Smooth muscle cell (in vitro differentiated cells): ENCODE measurements at regions not wholly inside any gene's neighbourhood (a gene's known extent, or its start where the extent isn't known, plus 50 kb on each side); places are given as distances from the start of the nearest gene placed in this dataset.

Source experiments
- DNase-seq: peaks from one replicate; lab custom pipeline; 2025; ENCODE audit not compliant: unreplicated experiment; lab: John Stamatoyannopoulos, UW
- H2AFZ ChIP-seq: fragments of 200-600 bp; sonication (generic); 2 replicates; pipeline ENCODE4 v1.6.0; 2016; ENCODE audit warnings: antibody characterized with exemption, low read depth, mild to moderate bottlenecking
- H3F3A ChIP-seq: fragments of 200-600 bp; sonication (generic); 2 replicates; pipeline ENCODE4 v1.6.0; 2017; ENCODE audit warnings: antibody characterized with exemption, low read depth
- H3K27ac ChIP-seq: fragments of 200-600 bp; sonication (generic); 2 replicates; pipeline ENCODE4 v1.5.1; 2016; ENCODE audit warnings: low read depth, mild to moderate bottlenecking
- H3K27me3 ChIP-seq: fragments of 200-600 bp; sonication (generic); 2 replicates; pipeline ENCODE4 v1.6.1; 2016; ENCODE audit warnings: low read depth, mild to moderate bottlenecking
- H3K36me3 ChIP-seq: fragments of 200-600 bp; sonication (generic); 2 replicates; pipeline ENCODE4 v1.5.1; 2016; ENCODE audit warnings: low read depth
- H3K4me1 ChIP-seq: fragments of 200-600 bp; sonication (generic); 2 replicates; pipeline ENCODE4 v1.5.1; 2016; ENCODE audit warnings: low read depth
- H3K4me2 ChIP-seq: fragments of 200-600 bp; sonication (generic); 2 replicates; pipeline ENCODE4 v1.6.0; 2016; ENCODE audit warnings: mild to moderate bottlenecking
- H3K4me3 ChIP-seq: fragments of 200-600 bp; sonication (generic); 2 replicates; pipeline ENCODE4 v1.5.1; 2016; ENCODE audit warnings: mild to moderate bottlenecking
- H3K79me2 ChIP-seq: fragments of 200-600 bp; sonication (generic); 2 replicates; pipeline ENCODE4 v1.6.0; 2016; ENCODE audit warnings: low read depth, mild to moderate bottlenecking
- H3K9ac ChIP-seq: fragments of 200-600 bp; sonication (generic); 2 replicates; pipeline ENCODE4 v1.6.0; 2016; ENCODE audit warnings: low read depth
- H3K9me3 ChIP-seq: fragments of 200-600 bp; sonication (generic); replicated peaks from 2 replicates; pipeline ENCODE4 v1.5.1; 2016; ENCODE audit warnings: low read depth
- H4K20me1 ChIP-seq: fragments of 200-600 bp; sonication (generic); 2 replicates; pipeline ENCODE4 v1.6.0; 2016; ENCODE audit warnings: low read depth
- CTCF ChIP-seq: fragments of 200-600 bp; sonication (generic); IDR thresholded peaks from 2 replicates; pipeline ENCODE4 v1.5.1; 2017; ENCODE audit warnings: borderline replicate concordance, mild to moderate bottlenecking, antibody characterized with exemption; ENCODE audit not compliant: insufficient read depth, poor library complexity, severe bottlenecking
- WGBS: methylation state at CpG from one replicate; pipeline ENCODE4 v1.1.7; 2016; ENCODE audit warnings: low lambda C conversion rate; 5-methylcytosine and 5-hydroxymethylcytosine counted together

DNA sequence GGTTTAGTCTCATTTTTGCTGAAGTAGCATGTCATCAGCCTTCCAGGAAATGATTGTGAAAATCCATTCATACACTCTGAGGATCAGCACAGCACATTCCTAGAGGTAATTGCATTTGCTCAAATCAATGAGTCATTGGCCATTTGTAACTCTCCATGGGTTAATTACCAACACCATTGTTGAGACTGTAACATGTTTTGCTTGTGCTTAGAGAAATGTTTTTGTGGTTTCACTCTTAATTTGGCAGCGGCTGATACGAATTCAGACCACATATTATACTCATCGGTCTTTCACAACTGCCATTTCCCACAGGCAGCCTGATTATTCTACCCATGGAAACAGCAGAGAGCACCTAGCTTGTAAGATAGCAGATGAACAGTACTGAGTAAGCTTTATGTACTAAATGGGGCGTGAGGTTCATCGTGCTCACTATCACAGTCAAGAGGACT lies 110.3 kb downstream of the NHLRC3 start:
- DNase-seq: no peak
- H3K4me2 ChIP-seq: peak overlapping the region; percentile 21
- no peaks in the 10 kb centered on the region for H3K36me3 ChIP-seq
- TF ChIP-seq CTCF: no peak
- H3K4me3 ChIP-seq: no peak overlapping the region
- H3F3A ChIP-seq: no peaks in the 10 kb centered on the region
- H2AFZ ChIP-seq: no peak overlapping the region
- 47% methylated on average over 5 of the region's 5 CpGs for WGBS
- peaks cover 20% of the 10 kb centered on the region for H3K27me3 ChIP-seq
- no peaks in the 10 kb centered on the region for H3K79me2 ChIP-seq
- no peaks in the 10 kb centered on the region for H4K20me1 ChIP-seq
- H3K9ac ChIP-seq: no peak overlapping the region
- H3K9me3 ChIP-seq: no peaks in the 10 kb centered on the region
- H3K4me1 ChIP-seq: no peaks in the 10 kb centered on the region
- H3K27ac ChIP-seq: no peak overlapping the region

- no peak overlapping the region for H3K9ac ChIP-seq
- H2AFZ ChIP-seq: no peak overlapping the region
- H3K4me1 ChIP-seq: no peaks in the 10 kb centered on the region
- no peak for DNase-seq
- no peak overlapping the region for H3K4me3 ChIP-seq
- H3K27ac ChIP-seq: no peak overlapping the region
- H3K79me2 ChIP-seq: no peaks in the 10 kb centered on the region
- H3K27me3 ChIP-seq: peaks cover 7% of the 10 kb centered on the region
- H3F3A ChIP-seq: no peaks in the 10 kb centered on the region
- no peaks in the 10 kb centered on the region for H3K36me3 ChIP-seq
- TF ChIP-seq CTCF: no peak
- H3K9me3 ChIP-seq: no peaks in the 10 kb centered on the region
- 92% methylated on average over 5 of the region's 5 CpGs for WGBS
- H4K20me1 ChIP-seq: no peaks in the 10 kb centered on the region
- H3K4me2 ChIP-seq: no peak overlapping the region
Observed at GRCh38 chr13:39149896-39150295, 111.6 kb downstream of the NHLRC3 start.

DNA sequence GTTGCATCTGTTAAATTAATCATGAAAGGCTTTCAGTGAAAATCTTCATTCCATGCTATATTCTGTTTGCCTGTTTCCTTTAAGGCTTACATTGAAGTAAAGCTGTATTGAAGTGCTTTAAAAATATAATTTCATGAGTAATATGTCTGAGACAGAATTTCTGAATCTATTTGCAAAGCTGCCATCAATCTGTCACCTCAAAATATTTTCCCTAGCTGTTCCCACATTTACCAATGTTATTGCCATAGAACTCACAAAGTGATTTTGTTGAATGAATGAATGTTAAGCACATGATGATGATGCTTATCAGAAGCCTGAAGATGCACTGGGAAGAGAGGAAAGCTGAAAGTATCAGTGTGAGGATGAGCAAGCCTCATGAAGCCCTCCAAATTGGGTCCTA lies 115.8 kb downstream of the NHLRC3 start:
- DNase-seq: no peak
- Histone ChIP-seq H3K36me3 (no peaks in the 10 kb centered on the region), H3F3A (no peaks in the 10 kb centered on the region), H3K9ac (no peak overlapping the region), H2AFZ (no peak overlapping the region), H3K4me2 (no peak overlapping the region), H3K79me2 (no peaks in the 10 kb centered on the region), H3K27me3 (peaks cover 2% of the 10 kb centered on the region), H3K4me3 (no peak overlapping the region), H4K20me1 (no peaks in the 10 kb centered on the region), H3K27ac (no peak overlapping the region), H3K9me3 (no peaks in the 10 kb centered on the region), H3K4me1 (no peaks in the 10 kb centered on the region)
- no peak for TF ChIP-seq CTCF

GRCh38 chr13:39159393-39159792 lies 121.1 kb downstream of the NHLRC3 start:
- Histone ChIP-seq H3K4me3 (no peak overlapping the region), H3F3A (no peaks in the 10 kb centered on the region), H3K9me3 (no peaks in the 10 kb centered on the region), H4K20me1 (no peaks in the 10 kb centered on the region), H3K4me2 (no peak overlapping the region), H3K9ac (no peak overlapping the region), H3K36me3 (no peaks in the 10 kb centered on the region), H3K79me2 (no peaks in the 10 kb centered on the region), H2AFZ (no peak overlapping the region), H3K27me3 (peaks cover 17% of the 10 kb centered on the region), H3K4me1 (no peaks in the 10 kb centered on the region), H3K27ac (no peak overlapping the region)
- no peak for DNase-seq
- WGBS: 75% methylated on average over 4 of the region's 4 CpGs
- TF ChIP-seq CTCF: no peak
